ENCODE measurements at regions not wholly inside any gene's neighbourhood (a gene's known extent, or its start where the extent isn't known, plus 50 kb on each side); places are given as distances from the start of the nearest gene placed in this dataset.
"Not testable (repeated sequence)": the region's sequence is repeated elsewhere in the genome, so short reads cannot be mapped to it uniquely, and the experiment has no call there.

- not testable (repeated sequence) for TF ChIP-seq EZH2 (IDR thresholded peaks at IDR 0.05; ENCODE audit: borderline replicate concordance); CTCF (IDR thresholded peaks at IDR 0.05; ENCODE audit: poor library complexity); EZH2phosphoT487 (IDR thresholded peaks at IDR 0.05; ENCODE audit: low read depth, severe bottlenecking, unreplicated experiment)
Observed at GRCh38 chr5:159687892-159688291, 228.4 kb upstream of the ADRA1B start.

Data from hepatocyte (in vitro differentiated cells).